Midbrain (tissue), 1 donor: ENCODE measurements at regions not wholly inside any gene's neighbourhood (a gene's known extent, or its start where the extent isn't known, plus 50 kb on each side); places are given as distances from the start of the nearest gene placed in this dataset.
"Not testable (repeated sequence)": the region's sequence is repeated elsewhere in the genome, so short reads cannot be mapped to it uniquely, and the experiment has no call there.

Experiments
- DNase-seq: peaks from one replicate; lab custom pipeline; 2025; lab: John Stamatoyannopoulos, UW

DNA sequence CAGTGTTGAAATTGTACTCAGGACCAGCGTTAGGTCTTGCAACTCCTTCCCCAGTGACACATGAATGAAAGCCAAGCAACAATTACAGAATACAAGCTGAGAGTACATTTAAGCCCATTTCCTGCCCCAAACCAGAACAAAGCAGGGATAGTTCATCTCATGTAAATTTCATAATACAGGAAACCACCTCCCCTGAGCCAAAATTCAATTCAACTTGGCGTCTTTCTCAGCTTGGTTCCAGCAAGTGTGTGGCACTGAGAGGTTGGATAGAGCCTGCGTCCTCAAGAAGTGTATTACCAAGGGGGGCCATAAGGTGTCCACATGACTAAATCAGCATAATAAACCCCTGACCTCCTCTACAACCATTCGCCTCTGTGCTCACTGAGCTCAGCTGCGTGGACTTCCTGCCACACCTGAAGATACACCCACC is 278.9 kb upstream of the CRY1 start:
- no peak for DNase-seq

DNA sequence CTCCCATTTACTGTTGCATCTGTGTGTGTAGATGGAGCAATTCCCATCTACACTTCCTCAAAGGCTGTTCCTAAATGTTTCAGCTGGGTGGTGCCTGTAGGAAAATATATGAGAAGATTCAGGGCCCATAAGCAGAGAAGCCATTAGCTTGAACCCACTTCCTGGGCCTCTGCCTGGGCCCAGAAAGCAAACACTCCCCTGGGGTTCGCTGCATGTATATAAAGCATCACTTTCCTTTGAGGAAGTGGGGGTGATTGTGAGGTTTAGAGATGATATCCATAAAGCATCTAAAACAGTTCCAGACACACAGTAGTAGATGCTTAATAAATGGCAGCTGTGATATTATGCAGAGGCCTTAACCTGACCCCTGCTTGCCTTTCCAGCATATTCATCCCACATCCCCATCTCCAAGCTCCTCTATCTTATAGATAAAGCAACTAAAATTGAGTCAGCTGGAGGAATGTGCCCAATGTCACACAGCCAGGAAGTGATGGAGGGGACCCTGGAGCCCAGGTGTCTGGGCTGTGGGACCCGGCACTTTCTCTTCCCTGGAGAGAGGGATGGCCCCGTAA is 280.0 kb upstream of the CRY1 start:
- no peak for DNase-seq

DNA sequence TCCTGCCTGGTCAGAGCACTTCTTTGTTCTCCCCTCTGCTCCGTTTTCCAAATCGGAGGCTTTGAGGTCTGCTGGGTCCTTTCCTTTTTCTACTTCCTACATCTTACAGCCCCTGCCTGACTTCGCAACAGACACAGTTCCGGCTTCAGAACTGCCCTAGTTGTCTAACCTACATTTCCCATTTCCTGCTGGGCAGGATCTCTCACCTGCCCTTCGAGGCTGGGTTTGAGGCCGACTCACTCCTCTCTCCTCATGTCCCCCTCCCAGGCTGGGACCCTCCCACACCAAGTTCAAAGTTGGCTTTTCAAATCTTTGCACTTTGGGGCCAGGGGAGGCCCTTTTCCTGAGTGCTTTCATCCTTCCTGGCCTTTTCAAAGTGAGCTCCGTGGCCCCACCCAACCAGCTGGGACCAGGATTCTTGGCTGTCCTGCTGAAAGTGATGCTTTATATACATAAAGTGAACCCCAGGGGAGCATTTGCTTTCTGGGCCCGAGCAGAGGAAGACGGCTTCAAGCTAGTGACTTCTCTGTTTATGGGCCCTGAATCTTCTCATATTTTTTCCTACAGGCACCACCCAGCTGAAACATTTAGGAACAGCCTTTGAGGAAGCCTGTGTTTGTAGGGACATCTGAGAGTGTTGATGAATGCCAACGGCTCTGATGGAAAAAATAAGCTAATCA is 281.0 kb upstream of the CRY1 start:
- DNase-seq, result no peak

DNA sequence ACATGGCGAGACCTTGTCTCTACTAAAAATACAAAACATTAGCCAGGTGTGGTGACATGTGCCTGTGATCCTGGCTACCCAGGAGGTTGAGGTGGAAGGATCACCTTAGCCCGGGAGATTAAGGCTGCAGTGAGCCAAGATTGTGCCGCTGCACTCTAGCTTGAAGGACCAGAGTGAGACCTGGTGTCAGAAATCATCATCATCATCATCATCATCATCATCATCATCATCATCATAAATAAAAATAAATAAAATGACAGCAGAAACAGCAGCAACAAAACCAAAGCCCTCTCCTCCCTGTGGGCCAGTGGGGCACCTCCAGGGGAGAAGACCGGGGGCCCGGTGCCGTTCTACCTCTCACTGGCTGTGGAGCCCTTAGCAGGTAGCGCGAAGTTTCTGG is 281.9 kb upstream of the CRY1 start:
- no peak for DNase-seq

DNA sequence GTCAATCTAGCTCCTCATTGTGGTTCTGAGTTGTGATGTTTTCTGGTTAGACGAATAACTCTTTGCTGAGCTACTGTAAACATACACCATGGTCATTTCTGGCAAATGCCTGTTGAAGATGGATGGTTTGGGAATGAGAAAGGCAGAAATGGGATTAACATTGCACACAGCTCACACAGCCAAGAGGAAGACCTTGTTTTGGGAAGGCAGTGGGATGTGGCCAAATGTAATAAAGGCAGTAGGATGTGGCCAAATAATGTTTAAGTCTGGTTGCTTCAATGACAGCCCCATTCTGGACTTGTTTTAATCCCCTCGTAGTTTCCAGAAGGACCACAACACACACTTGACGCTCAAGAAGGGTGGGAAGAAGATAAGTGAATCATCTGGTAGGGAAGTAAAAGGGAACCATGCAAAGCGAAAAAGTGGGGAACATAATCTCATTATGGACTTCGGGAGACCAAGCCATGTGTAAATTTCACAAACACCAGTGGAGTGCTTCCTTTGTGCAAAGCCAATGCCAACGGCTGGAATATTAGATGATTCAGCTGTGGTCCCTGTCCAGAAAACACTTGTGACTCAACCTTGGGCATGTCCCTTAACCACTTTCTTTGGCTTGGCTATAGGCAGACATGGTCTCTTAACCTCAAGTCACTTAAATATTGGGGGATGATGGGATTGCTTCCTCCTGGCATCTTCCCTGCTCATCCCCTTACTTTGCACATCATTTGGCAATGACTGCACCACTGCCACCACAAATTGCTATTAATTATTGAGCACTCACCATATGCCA is 284.4 kb upstream of the CRY1 start:
- no peak for DNase-seq

DNA sequence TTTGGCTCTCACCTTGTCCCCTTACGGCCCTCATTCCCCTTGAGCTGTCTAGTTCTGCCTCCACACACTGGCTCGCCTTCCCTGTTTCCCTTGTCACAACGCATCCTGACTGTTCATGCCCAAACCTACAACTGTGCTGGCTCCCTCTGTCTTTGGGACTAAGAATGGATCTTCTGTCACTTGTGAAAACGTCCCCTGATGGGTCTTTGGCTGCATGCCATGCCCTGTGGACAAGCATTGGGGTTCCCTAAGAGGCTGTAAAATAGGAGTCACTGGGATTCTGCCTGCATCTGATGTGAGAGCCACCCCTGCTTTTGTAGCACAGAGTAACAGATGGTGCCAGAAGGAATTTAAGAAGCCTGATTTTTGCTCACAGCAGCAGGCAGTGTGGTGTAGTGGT is 285.3 kb upstream of the CRY1 start:
- DNase-seq, result no peak

DNA sequence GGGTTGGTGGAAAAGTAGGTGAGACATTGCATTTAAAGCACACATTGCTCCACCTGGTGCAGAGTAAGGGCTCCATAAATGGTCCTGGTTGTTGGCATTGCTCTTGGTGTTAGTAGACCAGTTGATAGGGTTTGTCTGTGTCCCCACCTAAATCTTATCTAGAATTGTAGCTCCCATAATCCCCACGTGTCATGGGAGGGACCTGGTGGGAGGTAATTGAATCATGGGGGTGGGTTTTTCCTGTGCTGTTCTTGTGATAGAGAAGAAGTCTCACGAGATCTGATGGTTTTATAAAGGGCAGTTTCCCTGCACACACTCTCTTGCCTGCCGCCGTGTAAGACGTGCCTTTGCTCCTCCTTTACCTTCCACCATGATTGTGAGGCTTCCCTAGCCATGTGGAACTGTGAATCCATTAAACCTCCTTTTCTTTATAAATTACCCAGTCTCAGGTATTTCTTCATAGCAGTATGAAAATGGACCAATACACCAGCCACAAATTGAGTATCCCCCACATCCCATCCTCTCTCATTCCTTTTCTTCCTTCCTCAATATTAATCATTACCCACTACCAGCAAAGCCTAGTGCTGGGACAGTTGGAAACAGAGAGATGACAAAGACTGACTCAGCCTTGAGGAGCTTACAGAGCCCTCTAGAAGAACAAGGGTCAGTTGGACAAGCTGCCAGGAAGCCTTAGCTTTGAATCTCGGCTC is 285.9 kb upstream of the CRY1 start:
- DNase-seq, result not testable (repeated sequence)

DNA sequence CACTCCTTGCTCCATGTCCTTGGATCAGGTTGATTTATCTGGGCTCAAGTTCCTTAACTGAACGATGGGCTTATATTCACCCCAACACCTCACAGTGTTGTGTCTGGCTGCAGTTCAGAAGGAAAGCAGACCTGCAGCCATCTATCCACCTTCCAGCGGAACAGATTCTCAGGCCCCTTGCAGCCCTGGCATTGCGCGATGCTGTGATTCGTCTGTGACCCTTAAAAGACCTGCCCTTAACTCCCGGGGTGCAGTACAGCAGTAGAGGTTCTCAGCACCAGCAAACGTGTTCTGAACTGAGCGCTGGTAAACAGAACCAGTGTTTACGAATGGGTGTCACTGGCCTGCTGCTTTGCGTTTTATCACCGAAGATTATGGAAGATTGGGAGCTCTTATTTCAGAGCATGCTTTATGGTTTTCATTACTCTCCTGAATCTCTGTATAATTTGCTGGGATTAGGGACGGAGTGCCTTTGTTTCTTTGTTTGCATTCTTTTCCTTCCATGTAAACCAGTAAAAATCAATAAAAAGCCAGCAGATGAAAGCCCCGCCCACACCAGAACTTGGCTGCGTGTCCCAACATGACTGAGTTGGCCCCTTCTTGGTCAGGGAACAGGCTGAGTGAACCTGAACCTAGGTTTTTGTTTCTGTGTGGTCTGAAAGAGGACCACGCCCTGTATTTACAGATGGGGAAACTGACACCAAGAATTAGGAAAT is 286.7 kb upstream of the CRY1 start:
- no peak for DNase-seq

DNA sequence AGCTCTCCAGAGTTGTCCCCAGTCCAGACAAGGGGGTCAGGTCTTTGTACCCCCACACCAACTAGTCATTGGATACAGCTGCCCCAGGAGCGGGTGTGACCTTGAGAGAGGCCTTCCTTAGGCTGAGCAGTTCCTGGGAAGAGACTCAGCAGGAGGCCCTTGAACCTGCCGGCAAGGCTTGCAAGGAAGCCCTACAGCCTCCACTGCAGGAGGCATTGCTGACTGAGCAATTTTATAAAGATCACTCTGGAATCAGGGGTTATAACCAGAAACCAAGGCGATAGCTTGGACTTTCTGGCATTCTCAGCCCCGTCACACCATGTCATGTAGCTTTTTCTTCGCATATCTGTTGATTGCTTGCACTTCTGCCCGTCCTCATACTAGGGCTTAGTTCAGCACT is 291.3 kb upstream of the CRY1 start:
- no peak for DNase-seq

DNA sequence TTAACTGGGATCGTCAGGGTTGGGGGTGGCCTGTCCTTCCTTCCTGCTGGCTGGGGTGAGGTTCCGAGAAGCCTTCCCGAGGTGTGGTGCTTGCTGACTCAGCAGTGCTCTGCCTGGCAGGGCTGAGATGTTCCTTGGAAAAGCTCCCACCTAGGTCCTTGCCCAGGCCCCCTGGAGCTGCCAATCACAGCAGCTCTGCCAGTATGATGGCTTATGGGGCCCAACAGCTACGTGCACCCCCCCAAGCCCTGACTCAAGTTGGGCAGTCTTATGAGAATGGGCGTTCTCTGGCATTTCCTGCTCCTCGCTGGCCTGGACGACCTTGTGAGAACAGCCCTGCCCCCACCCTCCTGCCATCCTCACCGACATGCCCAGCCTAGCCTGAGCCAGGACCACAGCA is 292.2 kb upstream of the CRY1 start:
- DNase-seq, result no peak

DNA sequence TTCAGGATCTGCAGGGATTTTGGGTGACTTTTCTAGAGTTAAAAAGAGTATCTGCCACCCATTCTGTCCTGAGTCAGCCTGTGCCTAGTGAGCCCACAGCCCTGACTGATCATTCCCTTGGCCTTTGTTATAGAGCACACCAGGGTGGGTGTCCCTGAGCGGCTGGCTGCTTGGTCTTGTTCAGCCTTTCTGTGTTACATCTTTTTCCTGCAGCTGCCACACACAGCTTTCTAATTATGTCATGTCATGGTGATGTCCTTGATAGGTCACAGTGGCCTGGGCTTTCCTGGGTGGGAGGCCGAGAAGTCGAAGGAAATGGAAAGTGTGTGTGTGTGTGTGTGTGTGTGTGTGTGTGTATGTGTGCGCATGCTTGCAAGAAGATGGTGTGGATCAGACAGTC is 293.2 kb upstream of the CRY1 start:
- no peak for DNase-seq

DNA sequence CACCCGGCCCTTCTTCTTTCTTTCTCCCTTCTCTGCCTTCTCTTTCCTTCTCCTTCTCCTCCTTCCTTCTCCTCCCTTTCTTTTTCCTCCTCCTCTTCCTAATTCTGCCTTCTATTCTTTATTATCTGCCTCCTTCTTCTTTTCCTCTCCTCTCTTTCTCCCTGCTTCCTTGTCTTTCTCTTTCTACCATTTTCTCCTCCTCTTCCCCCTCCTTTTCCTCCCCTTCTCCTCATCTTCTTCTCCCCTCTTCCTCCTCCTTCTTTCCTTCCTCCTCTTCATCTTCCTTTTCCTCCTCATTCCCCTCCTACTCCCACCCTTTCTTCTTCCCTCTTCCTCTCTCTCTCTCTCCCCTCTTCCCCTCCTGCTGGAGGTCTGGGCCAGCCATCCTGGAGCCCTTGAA is 294.9 kb upstream of the CRY1 start:
- no peak for DNase-seq

DNA sequence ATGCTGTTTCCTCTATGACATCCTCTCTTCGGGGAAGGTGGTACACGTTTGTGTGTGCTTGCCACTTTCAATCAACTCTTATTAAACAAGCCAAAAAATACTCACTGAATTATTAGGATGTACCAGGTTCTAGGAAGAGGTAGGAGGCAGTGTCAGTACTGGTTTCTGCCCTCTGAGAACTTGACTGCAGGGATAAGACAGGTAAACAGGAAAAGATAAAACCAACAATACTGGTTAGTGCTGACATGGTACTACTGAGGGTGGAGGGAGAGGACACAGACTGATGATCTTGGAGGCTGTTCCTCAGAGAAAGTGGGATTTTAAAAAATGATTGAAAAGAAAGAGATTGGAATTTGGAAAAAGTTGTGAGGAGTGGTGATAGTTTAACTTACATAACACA is 295.2 kb upstream of the PWP1 start:
- DNase-seq, result no peak

DNA sequence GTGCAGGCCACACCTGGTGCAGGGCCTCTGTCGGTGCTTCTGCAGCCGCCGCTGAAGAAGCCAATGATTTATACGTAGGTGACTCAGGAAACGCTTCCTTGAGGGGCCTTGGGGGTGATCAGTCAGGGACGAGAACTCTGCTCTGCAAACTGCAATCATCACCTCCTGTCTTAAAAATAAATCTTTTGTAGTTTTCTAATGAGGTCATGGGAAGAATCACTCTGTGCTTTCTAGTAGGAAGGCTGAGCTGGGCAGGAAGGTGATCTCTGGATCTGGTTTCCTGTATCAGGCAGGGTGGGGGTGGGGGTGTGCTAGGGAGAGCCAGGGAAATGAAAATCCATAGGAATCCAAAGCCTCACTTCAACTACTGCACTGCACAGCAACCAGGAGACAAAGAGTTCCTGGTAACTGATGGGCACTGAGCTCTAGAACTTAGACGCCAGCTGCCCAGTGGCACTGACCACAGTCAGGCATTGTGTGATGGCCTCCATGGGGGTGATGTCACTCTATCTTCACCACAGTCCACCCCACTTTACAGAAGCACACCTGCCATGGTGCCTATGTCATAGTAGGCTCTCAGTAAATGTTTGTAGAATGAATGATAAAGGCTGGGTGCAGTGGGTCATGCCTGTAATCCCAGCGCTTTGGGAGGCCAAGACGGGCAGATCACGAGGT is 292.4 kb upstream of the PWP1 start:
- no peak for DNase-seq

DNA sequence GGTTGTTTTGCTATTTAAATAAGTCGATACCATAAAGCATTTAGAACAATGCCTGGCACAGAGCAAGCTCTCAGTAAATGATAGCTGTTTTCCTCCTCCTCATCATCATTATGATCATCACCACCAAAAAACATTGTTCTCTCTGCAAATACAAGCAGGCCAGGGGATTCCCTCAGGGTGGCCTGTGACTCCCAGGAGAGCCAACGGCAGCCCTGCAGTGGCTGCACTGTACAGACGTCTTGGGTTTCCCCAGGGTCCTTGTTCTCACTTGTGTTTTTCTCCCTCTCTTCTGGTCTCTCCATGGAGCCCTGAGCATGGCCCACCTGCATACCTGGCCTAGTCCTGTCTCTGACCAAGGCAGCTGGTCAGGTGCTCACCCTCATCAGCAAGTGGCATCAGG is 290.9 kb upstream of the PWP1 start:
- DNase-seq, result no peak

DNA sequence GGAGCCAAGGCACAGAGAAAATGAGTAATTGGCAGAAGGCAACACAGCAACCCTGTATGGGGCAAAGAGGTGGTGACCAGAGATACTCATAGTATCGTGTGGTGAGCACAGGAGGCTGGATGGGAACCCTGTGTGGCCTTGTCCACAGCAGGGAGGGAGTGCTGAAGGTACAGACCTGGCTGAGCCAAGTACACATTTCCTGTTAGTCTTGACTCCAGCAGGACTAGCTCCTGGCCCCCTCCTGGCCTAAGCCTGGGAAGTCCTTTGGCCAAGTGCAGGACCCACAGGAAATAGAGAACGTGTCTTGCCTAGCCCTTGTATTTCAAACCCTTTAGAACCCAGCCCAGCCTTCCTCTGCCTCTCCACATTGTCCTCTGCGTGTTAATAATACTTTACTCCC is 289.8 kb upstream of the PWP1 start:
- DNase-seq, result no peak

DNA sequence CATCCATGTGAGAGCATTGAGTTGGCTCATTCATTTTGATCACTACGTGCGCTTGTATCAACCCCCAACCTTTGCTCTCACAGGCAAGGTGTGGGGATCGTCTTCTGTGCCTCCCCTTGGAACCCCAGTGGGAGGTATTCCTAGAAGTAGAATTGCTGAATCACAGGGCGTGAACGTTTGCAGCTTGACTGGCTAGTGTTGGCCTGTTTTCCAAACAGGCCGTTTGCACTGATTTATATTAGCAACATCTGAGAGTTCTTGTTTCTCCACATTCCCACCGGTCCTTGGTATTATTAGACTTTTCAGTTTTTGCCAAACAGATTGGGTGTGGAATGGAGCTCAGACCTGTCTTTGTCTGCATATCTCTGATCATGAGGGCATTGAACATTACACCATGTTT is 288.6 kb upstream of the PWP1 start:
- DNase-seq, result no peak

DNA sequence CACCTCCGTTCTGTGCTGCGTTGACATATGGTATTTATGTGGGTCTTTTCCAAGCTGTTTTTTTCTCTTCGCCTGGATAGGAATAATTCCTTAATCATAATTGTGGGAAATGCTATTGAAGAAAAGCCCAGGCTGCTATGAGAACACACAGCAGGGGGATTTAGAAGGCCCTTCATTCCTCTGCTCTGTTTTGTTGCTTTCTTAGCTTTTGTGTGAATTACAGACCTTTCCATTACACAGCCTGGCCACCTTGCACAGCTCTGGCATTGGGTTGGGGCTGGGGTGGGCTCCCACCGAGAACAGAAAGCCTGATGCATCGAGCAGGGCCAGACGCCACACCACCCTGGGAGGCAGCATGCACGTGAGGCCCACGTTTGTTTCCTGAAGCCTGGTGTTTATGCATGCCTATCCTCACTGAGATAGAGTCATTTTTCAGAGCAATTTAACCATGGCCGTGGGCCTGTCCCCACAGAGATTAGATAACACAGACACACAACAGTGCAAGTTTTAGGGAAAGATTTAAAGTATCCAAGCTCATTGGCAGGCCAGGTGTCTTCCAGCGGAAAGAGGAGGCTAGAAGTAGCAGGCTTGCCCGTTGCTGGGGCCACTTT is 287.6 kb upstream of the PWP1 start:
- DNase-seq, result no peak

DNA sequence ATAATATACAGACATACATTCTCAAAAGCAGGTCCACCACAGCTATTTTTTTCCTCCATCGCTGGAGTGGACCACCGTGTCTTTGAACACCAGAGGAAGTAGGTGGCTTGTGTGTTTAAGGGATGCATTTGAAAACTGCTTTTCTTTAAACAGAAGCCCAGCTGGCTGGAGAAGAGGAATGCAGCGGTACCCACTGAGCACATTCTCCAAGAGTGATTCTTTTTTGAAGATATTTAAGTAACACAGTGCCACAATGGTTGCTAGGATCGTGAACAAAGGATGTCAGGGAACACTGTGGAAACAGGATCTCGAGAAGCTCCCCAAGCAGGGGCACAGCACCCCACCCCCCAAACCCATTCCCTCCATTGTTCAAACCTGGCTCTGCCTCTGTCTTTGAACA is 286.6 kb upstream of the PWP1 start:
- DNase-seq, result no peak

DNA sequence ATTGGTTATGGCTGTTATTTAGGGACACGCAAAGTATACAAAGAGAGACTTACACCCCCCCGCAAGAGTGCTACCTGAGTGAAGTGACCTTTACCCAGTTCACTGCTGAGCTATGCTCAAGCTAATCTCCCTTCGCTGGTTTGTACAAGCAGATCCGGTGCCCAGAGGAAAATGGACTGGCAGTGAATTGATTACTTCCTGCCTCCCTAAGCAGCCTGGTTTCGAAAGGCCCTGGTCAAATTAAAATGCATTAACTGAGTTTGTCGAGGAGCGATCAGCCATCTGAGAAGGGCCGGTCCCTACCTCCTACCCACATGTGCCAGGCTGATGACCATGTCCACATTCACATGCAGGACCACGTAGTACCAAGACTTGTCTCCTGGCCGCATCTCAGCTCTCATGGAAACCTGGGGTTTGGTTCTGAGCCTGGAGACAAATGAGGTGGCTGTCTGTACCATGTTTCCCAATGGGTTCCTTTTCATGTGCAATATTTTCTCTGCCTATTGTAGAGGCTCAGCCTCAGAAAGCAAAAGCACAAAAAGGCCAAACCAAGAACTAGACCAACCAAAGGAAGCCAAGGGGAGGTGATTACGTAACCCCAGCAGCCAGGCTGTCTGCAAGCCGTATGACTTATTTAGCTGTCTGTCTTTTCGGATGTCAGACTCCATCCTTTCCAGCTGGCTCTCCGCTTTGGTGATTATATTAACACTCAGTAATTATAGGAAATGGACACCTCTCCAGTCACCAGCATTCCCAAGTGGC is 284.7 kb upstream of the PWP1 start:
- peak; percentile 48 for DNase-seq
